Choroid plexus epithelial cell (primary cell): ENCODE measurements at regions not wholly inside any gene's neighbourhood (a gene's known extent, or its start where the extent isn't known, plus 50 kb on each side); places are given as distances from the start of the nearest gene placed in this dataset.

Source experiments
- DNase-seq: peaks from one replicate; pipeline ENCODE4 v3.0.0-alpha.2; 2010; ENCODE audit warnings: low read depth
- H3K4me3 ChIP-seq: 2 replicates; pipeline ENCODE4 v1.5.1; 2011; ENCODE audit warnings: low read depth, mild to moderate bottlenecking, control low read depth, low read length, moderate library complexity
- TF ChIP-seq, protein P1 (sequence below): conservative IDR thresholded peaks from 2 replicates; pipeline ENCODE4 v1.5.1; 2011; ENCODE audit warnings: low read depth, mild to moderate bottlenecking, control low read depth, inconsistent platforms, low read length, moderate library complexity

DNA sequence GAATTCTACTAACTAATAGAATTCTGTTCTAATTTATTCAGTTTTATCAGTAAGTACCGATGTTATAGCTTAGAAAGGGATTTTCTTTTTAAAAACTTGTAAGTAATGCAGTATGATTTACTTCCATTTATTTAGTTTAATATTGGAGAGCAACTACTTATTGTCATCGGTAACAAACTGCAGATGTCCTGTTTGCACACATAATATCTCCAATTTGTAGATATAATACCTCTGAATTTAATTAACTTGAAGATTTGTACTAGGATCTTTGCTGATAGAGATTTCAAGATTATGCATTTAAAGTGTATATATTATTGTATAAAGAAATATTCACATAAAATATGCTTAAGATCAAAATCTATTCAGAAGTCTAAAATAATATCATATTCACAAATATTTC, 356.7 kb downstream of the PCDH17 start:
- TF ChIP-seq, protein P1, sequence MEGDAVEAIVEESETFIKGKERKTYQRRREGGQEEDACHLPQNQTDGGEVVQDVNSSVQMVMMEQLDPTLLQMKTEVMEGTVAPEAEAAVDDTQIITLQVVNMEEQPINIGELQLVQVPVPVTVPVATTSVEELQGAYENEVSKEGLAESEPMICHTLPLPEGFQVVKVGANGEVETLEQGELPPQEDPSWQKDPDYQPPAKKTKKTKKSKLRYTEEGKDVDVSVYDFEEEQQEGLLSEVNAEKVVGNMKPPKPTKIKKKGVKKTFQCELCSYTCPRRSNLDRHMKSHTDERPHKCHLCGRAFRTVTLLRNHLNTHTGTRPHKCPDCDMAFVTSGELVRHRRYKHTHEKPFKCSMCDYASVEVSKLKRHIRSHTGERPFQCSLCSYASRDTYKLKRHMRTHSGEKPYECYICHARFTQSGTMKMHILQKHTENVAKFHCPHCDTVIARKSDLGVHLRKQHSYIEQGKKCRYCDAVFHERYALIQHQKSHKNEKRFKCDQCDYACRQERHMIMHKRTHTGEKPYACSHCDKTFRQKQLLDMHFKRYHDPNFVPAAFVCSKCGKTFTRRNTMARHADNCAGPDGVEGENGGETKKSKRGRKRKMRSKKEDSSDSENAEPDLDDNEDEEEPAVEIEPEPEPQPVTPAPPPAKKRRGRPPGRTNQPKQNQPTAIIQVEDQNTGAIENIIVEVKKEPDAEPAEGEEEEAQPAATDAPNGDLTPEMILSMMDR = no peak
- H3K4me3 ChIP-seq = no peak overlapping the region
- no peak for DNase-seq

GRCh38 chr13:57991041-57991440, 359.5 kb downstream of the PCDH17 start:
- DNase-seq = no peak
- TF ChIP-seq, protein P1 = no peak
- H3K4me3 ChIP-seq = no peak overlapping the region

GRCh38 chr13:57992416-57992815, 360.9 kb downstream of the PCDH17 start:
- no peak overlapping the region for H3K4me3 ChIP-seq
- no peak for DNase-seq
- TF ChIP-seq, protein P1 = no peak

GRCh38 chr13:57996717-57997116, 365.2 kb downstream of the PCDH17 start:
- TF ChIP-seq, protein P1 = no peak
- DNase-seq = peak; percentile 7
- no peak overlapping the region for H3K4me3 ChIP-seq

DNA sequence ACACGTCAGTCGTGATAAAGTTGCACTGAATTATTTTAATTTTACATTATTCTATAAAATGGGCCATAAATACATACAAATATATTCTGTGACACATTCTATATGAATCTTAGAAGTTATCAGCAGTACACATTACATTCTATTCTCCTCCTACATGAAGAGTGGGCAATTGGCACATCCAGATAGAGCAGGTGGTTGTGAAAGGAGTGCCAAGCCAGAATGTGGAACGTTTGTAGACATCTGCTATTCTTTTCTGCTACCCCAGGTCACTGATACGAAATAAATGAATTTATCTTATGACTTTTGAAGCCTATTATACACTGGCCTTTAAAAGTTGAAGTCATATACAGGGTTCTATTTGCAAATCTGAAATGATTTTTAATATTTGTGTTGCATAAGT, 373.2 kb downstream of the PCDH17 start:
- DNase-seq = no peak
- no peak overlapping the region for H3K4me3 ChIP-seq
- TF ChIP-seq, protein P1 = no peak

DNA sequence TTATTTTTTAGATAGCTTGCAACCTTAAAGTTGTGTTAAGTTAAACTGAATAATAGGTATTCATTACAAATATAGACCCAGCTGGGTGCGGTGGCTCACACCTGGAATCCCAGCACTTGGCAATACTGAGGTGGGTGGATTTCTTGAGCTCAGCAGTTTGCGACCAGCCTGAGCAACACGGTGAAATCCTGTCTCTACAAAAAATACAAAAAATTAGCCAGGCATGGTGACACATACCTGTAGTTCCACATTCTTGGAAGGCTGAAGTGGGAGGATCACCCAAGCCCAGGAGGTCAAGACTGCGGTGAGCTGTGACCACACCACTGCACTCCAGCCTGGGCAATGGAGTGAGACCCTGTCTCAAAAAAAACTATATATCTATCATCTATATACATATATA, 386.5 kb downstream of the PCDH17 start:
- no peak for DNase-seq
- TF ChIP-seq, protein P1 = no peak
- no peak overlapping the region for H3K4me3 ChIP-seq

- TF ChIP-seq, protein P1 = no peak
- DNase-seq = no peak
- H3K4me3 ChIP-seq = no peak overlapping the region
Observed at GRCh38 chr13:58018865-58019264, 387.3 kb downstream of the PCDH17 start.
